ENCODE measurements at regions not wholly inside any gene's neighbourhood (a gene's known extent, or its start where the extent isn't known, plus 50 kb on each side); places are given as distances from the start of the nearest gene placed in this dataset.
A peak's percentile ranks its signal among the peaks of the same experiment; 100 is the strongest.

DNA sequence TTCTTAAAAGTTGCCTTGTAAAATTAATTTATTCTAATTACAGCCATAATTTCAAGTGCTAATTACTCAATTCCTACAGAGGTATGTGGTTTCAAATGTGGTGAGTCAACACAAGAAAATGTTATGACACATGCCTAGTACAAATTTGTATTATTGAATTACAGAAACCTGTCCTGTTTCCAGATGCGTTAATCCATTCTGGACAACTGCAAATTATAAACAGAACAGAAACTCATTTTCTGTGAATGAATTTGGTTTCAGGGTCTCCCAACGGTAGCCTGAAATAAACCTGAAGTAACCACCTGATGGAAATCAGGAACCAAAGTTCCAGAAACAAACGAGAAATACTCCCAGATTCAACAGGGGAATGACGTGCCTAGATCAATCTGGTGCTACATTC lies 328.6 kb upstream of the F9 start:
- H3K4me3 ChIP-seq (ENCODE audit: control insufficient read depth, low read depth, low read length): no peak overlapping the region
- TF ChIP-seq, protein P1, sequence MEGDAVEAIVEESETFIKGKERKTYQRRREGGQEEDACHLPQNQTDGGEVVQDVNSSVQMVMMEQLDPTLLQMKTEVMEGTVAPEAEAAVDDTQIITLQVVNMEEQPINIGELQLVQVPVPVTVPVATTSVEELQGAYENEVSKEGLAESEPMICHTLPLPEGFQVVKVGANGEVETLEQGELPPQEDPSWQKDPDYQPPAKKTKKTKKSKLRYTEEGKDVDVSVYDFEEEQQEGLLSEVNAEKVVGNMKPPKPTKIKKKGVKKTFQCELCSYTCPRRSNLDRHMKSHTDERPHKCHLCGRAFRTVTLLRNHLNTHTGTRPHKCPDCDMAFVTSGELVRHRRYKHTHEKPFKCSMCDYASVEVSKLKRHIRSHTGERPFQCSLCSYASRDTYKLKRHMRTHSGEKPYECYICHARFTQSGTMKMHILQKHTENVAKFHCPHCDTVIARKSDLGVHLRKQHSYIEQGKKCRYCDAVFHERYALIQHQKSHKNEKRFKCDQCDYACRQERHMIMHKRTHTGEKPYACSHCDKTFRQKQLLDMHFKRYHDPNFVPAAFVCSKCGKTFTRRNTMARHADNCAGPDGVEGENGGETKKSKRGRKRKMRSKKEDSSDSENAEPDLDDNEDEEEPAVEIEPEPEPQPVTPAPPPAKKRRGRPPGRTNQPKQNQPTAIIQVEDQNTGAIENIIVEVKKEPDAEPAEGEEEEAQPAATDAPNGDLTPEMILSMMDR (conservative IDR thresholded peaks at IDR 0.05; ENCODE audit: control insufficient read depth, insufficient read depth, low read depth, low read length): no peak
- DNase-seq (ENCODE audit: low read depth): no peak

GRCh38 chrX:139200793-139201192 lies 329.7 kb upstream of the F9 start:
- DNase-seq (ENCODE audit: low read depth): peak; percentile 2
- H3K4me3 ChIP-seq (ENCODE audit: control insufficient read depth, low read depth, low read length): no peak overlapping the region
- TF ChIP-seq, protein P1 (conservative IDR thresholded peaks at IDR 0.05; ENCODE audit: control insufficient read depth, insufficient read depth, low read depth, low read length): no peak

DNA sequence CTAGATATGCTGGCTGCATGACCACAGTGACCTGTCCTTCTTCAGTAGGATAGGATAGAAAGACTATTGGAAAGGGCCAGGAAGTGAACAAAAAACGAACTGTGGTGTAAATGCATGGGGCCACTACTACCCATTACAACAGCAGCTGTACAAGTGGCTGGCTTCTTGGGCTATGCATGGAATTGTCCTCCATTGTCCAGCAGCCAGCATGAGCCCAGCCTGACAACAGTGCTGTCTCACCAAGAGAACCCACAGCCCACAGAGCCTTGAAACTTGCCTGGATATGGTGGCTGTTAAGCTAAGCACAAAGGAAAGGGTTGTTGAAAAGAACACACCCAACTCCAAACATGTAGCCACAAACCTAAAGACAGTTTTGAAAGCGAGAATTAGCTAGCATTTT lies 330.2 kb upstream of the F9 start:
- TF ChIP-seq, protein P1 (conservative IDR thresholded peaks at IDR 0.05; ENCODE audit: control insufficient read depth, insufficient read depth, low read depth, low read length): no peak
- DNase-seq (ENCODE audit: low read depth): no peak
- H3K4me3 ChIP-seq (ENCODE audit: control insufficient read depth, low read depth, low read length): no peak overlapping the region

DNA sequence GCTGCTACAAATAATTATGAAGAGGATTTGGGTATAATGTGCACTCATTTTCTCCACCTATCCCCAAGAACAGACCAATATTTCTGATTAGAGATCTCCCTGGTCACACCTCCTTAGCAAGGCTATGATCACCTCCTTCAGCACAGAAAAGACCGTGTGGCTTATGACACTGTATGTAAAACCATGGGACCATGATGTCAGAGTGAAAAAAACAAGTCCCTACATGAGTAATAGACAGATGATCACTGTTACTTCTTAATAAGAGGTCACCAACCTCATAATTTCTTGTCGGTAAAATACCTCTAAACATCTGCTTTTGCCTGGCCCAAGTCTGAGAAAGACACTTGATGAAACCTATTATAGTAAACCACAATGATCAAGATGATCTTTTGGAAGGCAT lies 330.6 kb upstream of the F9 start:
- no peak for DNase-seq (ENCODE audit: low read depth)
- TF ChIP-seq, protein P1 (conservative IDR thresholded peaks at IDR 0.05; ENCODE audit: control insufficient read depth, insufficient read depth, low read depth, low read length): no peak
- H3K4me3 ChIP-seq (ENCODE audit: control insufficient read depth, low read depth, low read length): no peak overlapping the region

- TF ChIP-seq, protein P1 (conservative IDR thresholded peaks at IDR 0.05; ENCODE audit: control insufficient read depth, insufficient read depth, low read depth, low read length): no peak
- no peak for DNase-seq (ENCODE audit: low read depth)
Observed at GRCh38 chrX:139198936-139199335, 331.6 kb upstream of the F9 start.

GRCh38 chrX:139196890-139197289 lies 333.6 kb upstream of the F9 start:
- TF ChIP-seq, protein P1 (conservative IDR thresholded peaks at IDR 0.05; ENCODE audit: control insufficient read depth, insufficient read depth, low read depth, low read length): no peak
- no peak overlapping the region for H3K4me3 ChIP-seq (ENCODE audit: control insufficient read depth, low read depth, low read length)
- no peak for DNase-seq (ENCODE audit: low read depth)

More at GRCh38 chrX:139198936-139199335, 331.6 kb upstream of the F9 start:
- no peak overlapping the region for H3K4me3 ChIP-seq (ENCODE audit: control insufficient read depth, low read depth, low read length)

Data from fibroblast of mammary gland (primary cell).